HG02759 (cell line): ENCODE measurements at regions not wholly inside any gene's neighbourhood (a gene's known extent, or its start where the extent isn't known, plus 50 kb on each side); places are given as distances from the start of the nearest gene placed in this dataset.

Experiments used
- ATAC-seq: cut with Tn5 transposase; IDR thresholded peaks from one replicate; pipeline ENCODE4 v1.9.1; 2021; ENCODE audit warnings: mild to moderate bottlenecking, moderate library complexity; ENCODE audit not compliant: unreplicated experiment

DNA sequence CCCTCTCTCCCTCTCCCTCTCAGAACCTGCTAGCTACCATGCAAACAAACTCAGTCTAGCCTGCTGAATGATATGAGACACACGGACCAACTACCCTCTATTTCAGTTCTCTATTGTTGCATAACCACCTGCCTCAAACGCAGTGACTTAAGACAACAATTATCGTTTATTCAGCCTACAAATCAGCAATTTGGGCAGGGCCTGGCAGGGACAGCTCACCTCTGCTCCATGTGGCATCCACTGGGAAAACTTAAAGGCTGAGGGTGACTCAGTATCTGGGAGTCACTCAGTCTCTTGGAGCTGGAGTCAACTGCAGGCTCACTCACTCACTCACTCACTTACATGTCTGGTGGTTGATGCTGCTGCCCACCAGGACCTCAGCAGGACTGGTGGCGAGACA is 121.3 kb downstream of the SEC16B start:
- no peak for ATAC-seq

DNA sequence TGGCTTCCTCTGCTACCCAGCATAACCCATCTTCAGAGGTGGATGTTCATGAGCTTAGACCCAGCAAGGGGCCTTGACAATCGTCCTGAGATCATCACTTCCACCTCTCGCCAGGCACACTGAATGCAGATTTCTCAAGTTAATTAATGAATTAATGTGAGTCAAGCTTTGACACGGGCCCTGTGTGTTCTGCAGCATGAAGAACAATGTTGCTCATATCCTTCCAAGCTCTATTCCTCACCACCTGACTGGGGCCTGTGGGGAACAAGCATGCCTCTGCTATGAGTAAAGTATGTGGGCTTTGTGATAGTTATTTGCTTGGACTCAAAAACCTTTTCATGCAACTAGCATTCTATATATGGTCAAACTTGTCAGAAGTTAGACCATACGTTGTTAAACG is 122.0 kb downstream of the SEC16B start:
- no peak for ATAC-seq

DNA sequence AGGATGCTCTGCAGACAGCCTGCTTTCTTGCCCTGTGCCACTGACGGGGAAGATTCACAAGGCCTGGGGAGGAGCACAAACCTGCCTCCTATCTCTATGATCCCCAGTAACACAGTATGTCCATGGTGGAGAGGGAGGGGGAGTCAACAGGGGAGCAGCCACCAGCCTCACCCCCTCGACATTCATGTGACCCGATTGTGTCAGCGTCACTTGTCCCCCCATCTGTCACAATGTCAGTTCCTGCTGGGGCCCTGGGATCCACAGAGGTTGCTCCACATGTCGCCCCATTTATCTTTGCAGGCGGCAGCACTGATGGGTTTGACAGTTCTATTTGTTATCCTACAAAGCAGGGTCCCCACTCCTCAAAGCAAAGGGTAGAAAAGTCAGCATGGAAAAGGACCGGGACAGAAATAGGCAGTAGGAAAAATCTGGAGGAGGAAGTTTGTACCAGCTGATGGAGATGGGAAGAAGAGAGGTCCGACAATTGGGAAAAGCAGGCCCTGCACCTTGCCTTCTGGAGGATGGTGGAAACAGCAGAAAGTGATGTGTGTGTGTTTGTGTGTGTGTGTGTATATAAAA is 130.9 kb downstream of the SEC16B start:
- no peak for ATAC-seq

DNA sequence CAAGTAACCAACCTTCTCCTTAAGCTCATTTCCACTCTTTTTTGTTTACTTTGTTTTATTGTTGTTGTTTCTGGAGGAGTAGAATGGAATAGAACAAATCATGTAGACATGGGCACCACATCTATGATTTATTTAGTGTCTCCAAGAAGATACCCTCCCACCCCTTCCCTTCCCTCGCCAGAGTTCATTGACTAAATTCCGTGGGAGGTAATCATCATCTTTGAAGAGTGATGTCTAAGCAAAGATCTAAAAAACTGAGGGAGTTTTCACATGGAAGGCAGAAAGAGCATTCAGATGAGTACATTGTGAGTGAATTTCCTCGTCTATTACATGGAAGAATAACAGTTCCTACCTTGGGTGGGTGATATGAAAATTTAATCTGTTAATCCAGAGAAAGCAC is 136.2 kb downstream of the SEC16B start:
- ATAC-seq, result no peak

DNA sequence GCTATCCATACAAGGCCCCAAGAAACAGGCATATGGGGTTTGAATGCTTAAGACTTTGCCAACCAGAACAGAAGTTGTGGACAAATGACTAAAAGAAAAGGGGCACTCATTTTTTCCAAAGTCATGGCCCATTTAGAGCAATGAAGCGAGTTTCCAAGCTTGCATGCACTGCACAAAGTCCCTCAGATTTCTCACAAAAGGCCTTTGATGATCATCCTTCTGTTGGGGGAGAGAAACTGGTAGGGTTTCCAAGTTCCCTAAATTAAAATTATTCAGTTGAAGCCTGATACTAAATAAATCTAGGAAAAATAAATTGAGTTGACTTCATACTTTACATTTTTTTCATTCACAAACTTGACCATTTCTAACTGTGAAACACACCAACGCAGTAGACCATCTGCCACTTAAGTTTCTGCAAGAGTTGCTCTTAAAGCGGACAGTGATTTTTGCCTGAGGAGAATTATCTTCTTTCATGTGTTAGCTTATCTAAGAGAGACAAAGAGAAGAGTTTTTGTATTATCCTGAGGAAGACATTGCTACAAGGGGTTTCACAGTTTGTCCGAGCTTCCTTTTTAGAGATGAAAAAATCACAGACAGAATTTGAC is 139.2 kb downstream of the SEC16B start:
- ATAC-seq, result no peak

DNA sequence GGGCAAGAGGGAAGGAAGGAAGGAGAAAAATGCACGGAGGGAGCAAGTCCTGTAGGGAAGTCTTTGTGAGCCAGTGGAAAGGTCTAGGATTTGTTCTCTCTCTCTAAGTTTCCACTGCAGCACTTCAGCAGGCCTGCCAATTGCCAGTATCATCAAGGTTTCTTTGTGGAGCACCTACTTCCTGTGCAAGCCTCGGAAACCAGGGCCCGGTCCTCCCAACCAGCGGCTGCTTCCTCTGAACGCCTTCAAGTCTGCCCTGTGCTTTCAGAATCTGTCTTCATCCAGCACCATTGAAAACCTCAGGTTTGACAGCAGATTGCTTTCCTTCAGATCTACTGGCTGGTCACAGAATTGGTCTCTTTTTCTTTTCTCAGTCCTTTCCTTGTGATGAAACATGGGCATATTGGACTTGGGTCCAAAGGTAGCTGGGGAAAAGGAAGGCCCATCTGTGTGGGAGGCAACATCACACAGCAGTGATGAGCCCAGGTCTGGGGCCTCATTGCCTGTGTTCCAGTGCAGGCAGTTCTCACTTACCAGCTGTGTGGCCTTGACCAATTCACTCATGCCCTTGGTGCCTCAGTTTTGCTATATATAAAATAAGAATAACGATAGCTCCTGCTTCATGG is 144.5 kb downstream of the SEC16B start:
- no peak for ATAC-seq

DNA sequence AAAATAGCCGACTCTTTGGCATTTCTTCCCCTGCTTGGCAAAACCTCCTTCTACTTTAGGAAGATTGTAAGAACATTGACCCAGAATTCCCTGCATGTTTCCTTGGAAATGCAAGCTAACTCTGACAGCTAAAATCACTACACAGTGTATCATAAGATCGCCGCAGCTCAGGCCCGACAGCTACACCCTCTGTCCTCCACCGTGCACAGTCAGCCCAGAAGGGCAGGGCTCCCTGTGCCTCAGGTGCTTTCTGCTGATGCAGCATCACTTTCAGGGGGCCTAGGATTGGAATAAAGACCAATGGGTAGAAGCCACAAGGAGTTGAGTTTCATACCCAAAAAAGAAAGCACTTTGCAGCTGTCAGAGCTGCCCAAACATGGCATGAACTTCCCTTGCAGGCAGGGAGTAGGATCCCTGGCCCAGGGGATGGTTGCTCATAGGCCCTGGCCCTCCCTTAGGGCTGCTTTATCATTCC is 145.3 kb downstream of the SEC16B start:
- ATAC-seq, result peak; percentile 46

DNA sequence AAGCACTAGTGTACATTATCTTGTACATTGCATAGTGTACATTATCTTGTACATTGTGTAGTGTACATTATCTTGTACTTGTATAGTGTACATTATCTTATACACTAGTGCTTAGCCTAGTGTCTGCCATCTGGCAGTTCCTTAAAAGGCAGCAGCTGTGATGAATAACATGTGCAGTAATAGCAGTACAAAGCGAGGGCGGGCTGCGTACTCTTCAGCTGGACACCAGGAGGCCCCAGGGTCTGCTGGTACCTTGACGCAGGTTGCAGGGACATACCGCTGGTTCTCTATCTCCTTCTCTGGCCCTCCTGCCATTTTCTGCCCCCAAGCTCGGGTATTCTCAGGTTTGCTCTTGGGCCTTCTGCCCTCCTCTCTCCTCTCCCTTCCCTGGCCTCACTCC is 149.6 kb downstream of the SEC16B start:
- ATAC-seq, result no peak

DNA sequence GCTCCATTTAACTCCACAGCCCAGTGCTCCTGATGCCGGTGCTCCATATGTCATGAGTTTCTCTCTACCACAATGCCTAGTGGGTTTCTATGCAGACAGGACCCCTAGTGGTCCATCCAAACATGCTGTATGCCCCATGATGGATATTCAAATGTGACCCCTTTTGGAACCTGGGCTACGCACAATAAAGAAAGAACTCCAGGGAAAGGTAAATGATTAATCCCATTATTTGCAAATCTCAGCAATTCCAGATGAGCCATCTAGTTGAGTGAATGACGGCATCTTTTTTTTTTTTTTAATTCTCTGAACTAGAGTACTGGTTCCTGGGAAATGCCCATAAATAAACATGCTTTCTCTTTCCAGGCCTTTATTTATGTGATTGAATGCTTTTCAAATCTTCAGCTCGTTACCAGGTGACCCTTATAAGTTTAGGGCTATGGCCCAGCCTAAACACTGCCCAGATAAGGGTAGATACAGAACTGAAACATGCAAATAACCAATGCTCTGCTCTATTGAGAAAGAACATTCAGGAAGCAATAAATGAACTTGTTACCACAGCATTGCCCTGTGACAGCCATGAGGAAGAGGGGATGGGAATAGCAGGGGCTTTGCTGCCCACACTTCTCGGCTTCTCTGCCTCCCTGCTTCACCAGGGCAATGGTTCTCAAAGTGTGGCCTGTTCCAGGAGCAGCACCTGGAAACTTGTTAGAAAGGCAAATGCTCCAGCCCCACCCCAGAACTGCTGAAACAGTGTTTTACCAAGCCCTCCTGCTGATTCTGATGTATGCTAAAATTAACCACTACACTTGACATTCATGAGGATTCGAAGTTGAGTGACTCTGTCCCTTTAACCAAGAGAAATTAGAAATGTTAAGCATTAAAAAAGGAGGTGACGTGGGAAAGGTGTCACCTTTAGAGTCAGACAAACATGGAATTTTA is 151.7 kb downstream of the SEC16B start:
- ATAC-seq, result peak; percentile 90

DNA sequence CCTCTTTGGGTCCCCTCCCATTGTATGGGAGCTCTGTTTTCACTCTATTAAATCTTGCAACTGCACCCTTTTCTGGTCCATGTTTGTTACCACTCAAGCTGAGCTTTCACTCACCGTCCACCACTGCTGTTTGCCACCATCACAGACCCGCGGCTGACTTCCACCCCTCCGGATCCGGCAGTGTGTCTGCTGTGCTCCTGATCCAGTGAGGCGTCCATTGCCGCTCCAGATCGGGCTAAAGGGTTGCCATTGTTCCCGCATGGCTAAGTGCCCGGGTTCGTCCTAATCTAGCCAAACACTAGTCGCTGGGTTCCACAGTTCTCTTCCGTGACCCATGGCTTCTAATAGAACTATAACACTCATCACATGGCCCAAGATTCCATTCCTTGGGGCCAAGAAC is 157.2 kb downstream of the SEC16B start:
- ATAC-seq, result no peak

DNA sequence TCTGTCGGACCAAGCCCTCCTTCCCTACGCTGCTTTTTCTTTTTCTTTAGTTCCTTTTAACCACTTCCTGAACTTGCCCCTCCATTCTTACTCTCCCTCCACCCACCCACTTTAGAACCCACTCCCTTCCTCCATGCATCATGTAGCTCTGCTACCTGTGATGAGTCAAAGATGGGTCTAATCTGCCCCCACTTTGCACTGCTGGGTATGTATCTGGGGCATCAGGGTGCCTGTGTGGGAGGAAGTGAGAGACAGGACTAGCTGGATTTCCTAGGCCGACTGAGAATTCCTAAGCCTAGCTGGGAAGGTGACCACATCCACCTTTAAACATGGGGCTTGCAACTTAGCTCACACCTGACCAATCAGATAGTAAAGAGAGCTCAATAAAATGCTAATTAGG is 157.7 kb downstream of the SEC16B start:
- no peak for ATAC-seq

DNA sequence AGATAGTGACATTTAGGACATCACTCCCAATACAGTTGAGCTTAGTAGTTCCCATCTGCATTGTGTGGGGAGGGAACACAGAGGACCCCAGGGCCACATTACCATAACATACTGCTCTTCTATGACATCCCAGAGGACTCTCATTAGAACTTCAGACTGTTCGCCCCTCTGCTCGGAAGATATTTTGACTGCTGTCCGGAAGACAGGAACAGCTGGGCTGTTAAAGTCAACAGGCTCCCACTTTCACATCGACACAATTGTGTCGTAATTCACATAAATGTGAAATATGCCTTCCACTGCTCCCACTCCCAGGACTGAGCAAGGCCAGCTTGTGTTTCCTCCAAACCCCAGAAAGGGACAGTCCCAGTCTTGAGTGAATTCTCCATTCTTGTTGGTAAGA is 158.4 kb downstream of the SEC16B start:
- ATAC-seq, result no peak

DNA sequence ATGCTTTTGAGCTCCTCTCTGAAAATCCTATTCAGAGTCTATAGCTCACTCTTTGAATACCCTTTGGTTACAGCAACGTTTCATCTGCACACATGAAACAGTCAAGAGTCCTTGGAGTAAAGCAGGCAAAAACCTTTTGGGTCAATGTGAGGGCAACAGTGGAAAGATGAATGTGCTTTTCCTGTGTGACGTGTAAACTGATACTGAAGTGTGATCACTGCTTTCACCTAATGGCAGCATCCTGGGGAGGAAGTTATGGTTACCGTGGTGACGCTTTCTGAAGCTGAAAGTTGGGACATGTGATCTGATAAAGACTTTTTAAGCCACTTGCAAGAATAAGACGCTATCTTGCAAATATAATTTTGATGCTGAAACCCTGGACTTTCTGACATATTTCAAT is 160.0 kb downstream of the SEC16B start:
- ATAC-seq, result peak; percentile 91

DNA sequence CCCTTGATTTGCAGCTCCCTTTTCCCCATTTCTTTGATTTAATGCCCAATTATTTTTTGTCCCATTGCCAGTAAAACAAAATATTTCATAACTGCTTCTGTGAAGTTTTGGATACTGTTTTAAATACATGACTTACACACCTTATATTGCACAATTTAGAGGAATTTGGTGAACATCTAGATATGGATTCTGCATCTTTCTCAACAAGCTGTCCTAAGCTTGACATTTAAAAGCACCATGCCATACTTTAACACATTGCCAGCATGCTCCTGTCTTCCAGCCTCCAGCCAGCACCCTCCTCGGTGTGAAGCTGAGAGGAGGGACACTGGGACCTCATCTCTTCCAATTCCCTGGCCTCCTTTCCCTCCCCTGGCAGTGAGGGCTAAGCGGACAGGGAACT is 167.6 kb downstream of the SEC16B start:
- no peak for ATAC-seq

DNA sequence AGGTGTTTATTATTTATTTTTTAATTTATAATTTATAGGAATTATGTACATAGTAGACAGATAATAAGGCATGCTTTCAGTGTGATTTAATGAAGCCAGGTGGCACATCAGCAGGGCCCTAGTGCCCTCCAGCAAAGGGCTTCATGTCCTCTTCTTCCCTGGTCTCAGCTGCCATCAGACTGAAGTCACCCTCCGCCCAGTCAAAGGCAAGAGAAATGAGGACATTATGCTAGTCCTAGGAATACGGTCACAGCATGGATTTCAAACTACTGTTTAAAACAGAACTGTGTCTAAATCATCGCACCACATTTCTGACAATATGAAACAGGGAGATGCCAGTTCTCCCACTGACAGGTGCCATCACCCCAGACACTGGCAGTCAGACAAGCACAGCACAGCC is 168.1 kb downstream of the SEC16B start:
- no peak for ATAC-seq

DNA sequence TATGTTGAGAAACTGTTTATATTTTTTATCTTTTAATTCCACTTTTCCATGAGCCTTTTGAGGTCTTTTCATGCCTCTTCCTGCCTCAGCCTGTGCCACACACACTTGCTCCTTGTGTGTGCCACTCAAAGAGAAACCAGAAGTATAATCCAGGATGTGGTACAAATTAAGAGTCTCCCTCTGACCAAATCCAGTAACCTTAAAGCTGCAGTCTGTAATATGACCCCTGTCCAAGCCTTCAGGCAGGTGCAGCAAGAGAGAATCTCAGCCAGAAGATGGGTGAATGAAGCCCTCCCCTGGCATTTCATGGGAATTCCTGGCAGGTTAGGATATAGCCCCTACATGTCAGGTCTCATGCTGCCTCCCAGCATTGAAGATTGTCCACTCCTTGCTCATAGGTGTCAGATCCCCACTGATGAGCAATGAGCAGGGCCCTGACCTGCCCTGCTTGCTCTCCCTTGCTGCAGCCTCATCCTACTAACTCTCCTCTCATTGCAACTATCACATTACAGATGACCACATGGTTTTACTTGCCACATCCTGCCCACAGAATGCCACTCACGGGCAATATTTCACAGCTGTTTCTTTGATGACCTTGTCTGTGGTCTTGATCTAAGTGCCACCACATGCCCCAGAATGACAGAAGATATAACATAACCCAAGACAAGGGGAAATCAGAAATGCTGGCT is 169.3 kb downstream of the SEC16B start:
- peak; percentile 68 for ATAC-seq

DNA sequence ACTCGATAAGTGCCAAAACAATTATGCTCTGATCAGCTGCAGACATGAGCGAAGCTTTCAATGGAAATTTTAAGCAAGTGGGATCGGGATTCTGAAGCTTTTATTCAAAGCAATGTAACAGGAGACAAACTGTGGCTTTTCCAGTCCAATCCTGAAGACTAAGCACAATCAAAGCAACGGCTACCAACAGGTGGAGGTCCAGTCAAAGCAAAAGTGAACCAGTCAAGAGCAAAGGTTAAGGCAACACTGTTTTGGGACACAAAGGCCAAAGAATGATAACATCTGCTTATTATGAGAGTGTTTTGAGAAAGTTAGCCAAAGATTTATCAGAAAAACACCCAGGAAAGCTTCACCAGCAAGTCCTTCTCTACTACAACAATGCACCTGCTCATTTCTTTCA is 170.1 kb downstream of the SEC16B start:
- ATAC-seq, result no peak

DNA sequence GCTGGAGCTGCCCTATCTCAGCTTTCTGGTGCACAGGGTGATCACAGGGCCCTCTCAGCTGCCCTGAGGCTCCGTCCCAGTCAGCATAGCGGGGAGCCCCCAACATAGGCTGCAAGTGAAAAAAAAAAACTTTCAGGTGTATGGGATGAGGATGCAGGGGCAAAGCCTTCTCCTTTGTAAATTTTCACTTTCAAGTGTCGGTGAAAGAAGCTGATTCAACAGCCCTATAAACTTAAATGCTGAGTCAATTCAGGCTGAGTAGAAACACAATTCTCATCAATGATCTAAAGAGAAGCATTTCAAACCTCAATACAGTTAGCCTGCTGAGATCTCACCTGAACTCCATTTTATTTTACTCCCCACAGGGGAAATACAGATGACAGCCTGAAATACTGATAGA is 171.2 kb downstream of the SEC16B start:
- peak; percentile 34 for ATAC-seq

DNA sequence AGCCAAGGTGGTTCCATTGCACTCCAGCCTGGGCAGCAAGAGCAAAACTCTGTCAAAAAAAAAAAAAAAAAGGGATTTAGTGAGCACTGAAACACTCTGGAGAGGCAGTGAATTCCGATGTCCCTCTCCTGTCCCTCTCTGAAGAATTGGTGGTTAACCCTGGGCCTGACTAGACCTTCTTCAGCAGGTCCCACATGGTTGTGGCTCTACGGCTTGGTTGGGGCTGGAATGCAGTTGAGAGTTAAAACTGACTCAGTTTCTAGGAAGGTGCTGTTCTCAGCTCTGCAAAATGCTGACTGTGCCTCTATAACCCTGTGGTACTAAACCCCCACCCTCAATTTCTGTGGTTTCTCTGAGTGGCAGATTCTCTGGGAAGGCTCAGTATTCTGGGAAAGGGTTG is 173.3 kb downstream of the SEC16B start:
- ATAC-seq, result no peak

DNA sequence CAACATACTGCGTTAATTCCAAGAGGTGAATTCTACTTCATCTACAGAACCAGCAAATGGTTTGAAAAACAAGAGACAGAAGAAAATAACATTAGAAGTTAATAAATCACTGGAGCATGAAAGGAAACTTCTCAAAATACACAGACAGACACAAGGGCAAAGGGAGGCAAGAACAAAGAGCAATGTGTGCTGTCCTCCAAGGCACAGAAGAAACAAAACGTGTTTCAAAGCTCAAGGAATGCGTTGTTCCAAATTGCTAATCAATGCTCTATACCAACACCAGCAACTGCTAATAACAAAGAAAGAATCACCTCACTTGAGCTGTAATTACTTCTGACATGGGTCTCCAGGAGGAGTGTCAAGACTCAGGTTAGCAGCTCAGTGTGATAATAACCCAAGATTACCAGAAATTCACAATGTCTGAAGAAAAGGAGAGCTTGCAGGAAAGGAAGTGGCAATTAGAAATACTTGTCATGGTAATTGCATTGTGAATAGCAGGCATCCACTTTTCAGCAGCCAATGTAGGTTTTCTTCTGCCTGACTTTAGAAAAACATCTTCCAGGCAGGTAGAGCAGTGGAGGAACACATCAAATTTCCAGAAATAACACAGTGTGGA is 175.4 kb downstream of the SEC16B start:
- peak; percentile 42 for ATAC-seq

DNA sequence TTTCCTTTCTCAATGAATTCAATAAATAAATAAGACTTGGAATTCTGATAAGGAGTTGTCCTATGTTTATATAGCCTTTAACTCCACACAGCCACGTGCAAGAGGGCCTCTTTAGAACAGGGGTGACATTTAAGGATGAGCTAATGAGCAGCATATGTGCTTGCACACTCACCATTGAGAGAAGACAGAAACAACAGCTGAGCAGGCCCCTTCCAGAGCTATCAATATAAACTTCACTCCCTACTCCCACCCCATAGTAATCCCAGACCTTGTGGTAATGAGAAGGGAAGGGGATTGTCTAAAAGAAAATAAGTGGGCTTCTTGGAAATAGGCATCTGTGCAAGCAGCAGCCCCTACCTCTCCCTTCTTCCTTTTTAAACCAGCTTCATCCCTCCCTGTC is 176.0 kb downstream of the SEC16B start:
- ATAC-seq, result no peak
